ENCODE measurements at regions not wholly inside any gene's neighbourhood (a gene's known extent, or its start where the extent isn't known, plus 50 kb on each side); places are given as distances from the start of the nearest gene placed in this dataset.

DNA sequence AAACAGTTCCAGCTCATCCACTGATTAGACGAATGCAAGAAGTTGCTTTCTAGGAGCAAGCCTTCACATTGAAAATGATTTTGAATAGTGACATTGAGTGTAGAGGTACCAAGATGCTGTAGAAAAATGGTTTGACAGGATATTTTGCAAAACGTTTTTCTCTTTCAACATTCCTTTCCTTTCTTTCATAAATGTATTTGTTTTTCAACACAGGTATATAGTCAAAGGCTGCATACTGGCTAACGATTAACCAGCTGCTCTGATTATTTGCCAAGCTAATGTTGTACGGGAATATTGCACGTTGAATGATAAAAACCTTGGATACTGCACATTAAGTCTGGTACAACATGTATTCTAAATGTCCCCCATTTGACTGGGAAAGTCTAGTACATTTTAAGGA is 78.8 kb upstream of the TENT5A start:
- Histone ChIP-seq H2AK5ac (ENCODE audit: low read depth, low read length) (no peak overlapping the region), H2BK12ac (ENCODE audit: low read depth, low read length) (no peak overlapping the region), H3K79me2 (ENCODE audit: control insufficient read depth in 1 of 2, insufficient read depth in 2 of 2, low read length in 2 of 2) (no peaks in the 10 kb centered on the region), H3K18ac (ENCODE audit: extremely low read depth, low read length) (no peak overlapping the region), H3K23ac (ENCODE audit: insufficient read length) (no peak overlapping the region), H3K36me3 (ENCODE audit: control insufficient read depth in 2 of 4, insufficient read depth in 4 of 4, low read length in 3 of 4) (no peaks in the 10 kb centered on the region), H2BK20ac (ENCODE audit: low read length) (no peak overlapping the region), H2BK120ac (replicated peaks; ENCODE audit: low read depth, low read length) (no peak overlapping the region), H3K4me1 (replicated peaks in 1 of 4; ENCODE audit: control insufficient read depth in 3 of 4, insufficient read depth in 4 of 4, low read length in 3 of 4) (no peaks in the 10 kb centered on the region), H4K8ac (ENCODE audit: extremely low read depth, insufficient read depth, low read length) (no peak overlapping the region), H4K5ac (ENCODE audit: insufficient read length, low read depth, low read length) (no peak overlapping the region), H3K27me3 (replicated peaks in 1 of 4; ENCODE audit: control insufficient read depth in 3 of 4, extremely low read depth in 1 of 4, insufficient read depth in 3 of 4, low read length in 3 of 4) (no peaks in the 10 kb centered on the region), H3K79me1 (ENCODE audit: low read depth, low read length) (no peaks in the 10 kb centered on the region), H3K4ac (replicated peaks; ENCODE audit: insufficient read length, low read depth, low read length) (no peak overlapping the region), H3K9ac (replicated peaks in 1 of 4; ENCODE audit: extremely low read depth in 1 of 4, low read depth in 3 of 4, low read length in 3 of 4) (no peak overlapping the region), H3K9me3 (ENCODE audit: insufficient read depth in 2 of 2, low read depth in 1 of 2, low read length in 1 of 2) (no peaks in the 10 kb centered on the region), H3K56ac (replicated peaks; ENCODE audit: insufficient read length, low read depth, low read length) (no peak overlapping the region), H2AFZ (ENCODE audit: low read length) (0 out of 2 replicates have a peak overlapping the region, but pooled peaks have one; percentile 12), H3K27ac (ENCODE audit: low read depth, low read length) (no peak overlapping the region), H2BK15ac (ENCODE audit: low read length) (no peak overlapping the region), H3K4me3 (ENCODE audit: extremely low read depth in 1 of 4, insufficient read depth in 2 of 4, low read depth in 3 of 4, low read length in 4 of 4) (no peak overlapping the region), H3K23me2 (ENCODE audit: low read depth, low read length) (no peaks in the 10 kb centered on the region), H4K20me1 (replicated peaks in 1 of 2; ENCODE audit: control insufficient read depth in 1 of 2, insufficient read depth in 2 of 2, low read length in 2 of 2) (no peaks in the 10 kb centered on the region), H4K91ac (replicated peaks; ENCODE audit: insufficient read length, low read length) (no peak overlapping the region), H2BK5ac (ENCODE audit: low read depth, low read length) (no peak overlapping the region), H3K4me2 (ENCODE audit: insufficient read depth in 1 of 2, low read depth in 2 of 2, low read length in 2 of 2) (no peak overlapping the region), H3K14ac (ENCODE audit: insufficient read length) (no peak overlapping the region)
- no peak for TF ChIP-seq CREB1 (IDR thresholded peaks at IDR 0.05)
- no peak for TF ChIP-seq TEAD4 (IDR thresholded peaks at IDR 0.05; ENCODE audit: low read depth, low read length)
- no peak for TF ChIP-seq BCL11A (IDR thresholded peaks at IDR 0.05; ENCODE audit: low read depth in 2 of 2, low read length in 2 of 2)
- no peak for TF ChIP-seq JUND (IDR thresholded peaks at IDR 0.05; ENCODE audit: low read length)
- TF ChIP-seq SIX5 (IDR thresholded peaks at IDR 0.05; ENCODE audit: low read depth, low read length), result no peak
- no peak for TF ChIP-seq JUN (IDR thresholded peaks at IDR 0.05; ENCODE audit: low read depth, low read length)
- TF ChIP-seq KDM1A (IDR thresholded peaks at IDR 0.05; ENCODE audit: borderline replicate concordance, low read length), result no peak
- no peak for TF ChIP-seq CHD1 (IDR thresholded peaks at IDR 0.05; ENCODE audit: low read depth, low read length)
- TF ChIP-seq CBX8 (IDR thresholded peaks at IDR 0.05; ENCODE audit: borderline replicate concordance, low read depth, low read length), result no peak
- POLR2A ChIA-PET (ENCODE audit: partially characterized antibody), result no interaction called here
- WGBS, 2 experiments (ENCODE audit: extremely low coverage in 1 of 2, insufficient coverage in 1 of 2, insufficient read length in 1 of 2, insufficient replicate concordance in 2 of 2, low coverage in 1 of 2, low lambda C conversion rate in 2 of 2, missing lambda C conversion rate in 1 of 2), result 77% methylated on average over 5 of the region's 5 CpGs; no CpG with 5 or more reads in 1 of the 2 experiments
- FAIRE-seq (no peak), DNase-seq (ENCODE audit: low read depth in 1 of 2, low spot score in 2 of 2) (no peak)
- CTCF ChIA-PET (ENCODE audit: partially characterized antibody), result interaction anchor here (0.6 kb wide), 1 partner anchor 137 kb away, joined by 3 read pairs; no protein-coding TSS in a partner anchor

Data from H1 (cell line).